ENCODE measurements at regions not wholly inside any gene's neighbourhood (a gene's known extent, or its start where the extent isn't known, plus 50 kb on each side); places are given as distances from the start of the nearest gene placed in this dataset.

DNA sequence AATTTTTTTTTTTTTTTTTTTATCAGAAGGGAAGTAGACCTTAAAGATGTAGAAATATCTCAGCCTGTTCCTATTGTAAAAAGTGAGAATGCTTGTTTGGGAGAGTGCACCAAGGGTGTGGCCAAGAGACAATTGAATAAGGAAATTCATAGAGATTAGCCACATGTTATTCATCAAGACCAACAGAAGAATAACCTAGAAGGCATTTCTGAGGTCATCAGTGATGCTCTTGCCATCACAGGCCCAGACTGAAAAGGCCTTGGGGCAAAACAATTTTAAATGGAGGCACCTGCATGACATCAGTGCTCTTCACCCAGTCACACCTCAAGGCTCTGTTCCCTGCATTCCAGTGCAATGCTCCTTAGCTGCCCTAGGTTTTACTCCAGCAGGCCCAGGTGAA lies 2043.3 kb upstream of the PIK3C3 start:
- TF ChIP-seq ATF7 (IDR thresholded peaks at IDR 0.05; ENCODE audit: low read depth) (no peak), ZNF384 (IDR thresholded peaks at IDR 0.05; ENCODE audit: borderline replicate concordance, low read depth, low read length) (no peak), POLR2A (IDR thresholded peaks at IDR 0.05; ENCODE audit: low read depth, low read length) (no peak), PAX5 (IDR thresholded peaks at IDR 0.05; ENCODE audit: borderline replicate concordance, low read depth, low read length) (no peak), FOS (IDR thresholded peaks at IDR 0.05; ENCODE audit: borderline replicate concordance, extremely low read depth, insufficient read length) (no peak), EZH2 (IDR thresholded peaks at IDR 0.05; ENCODE audit: borderline replicate concordance, control insufficient read depth, low read depth, low read length) (no peak), NFXL1 (IDR thresholded peaks at IDR 0.05; ENCODE audit: borderline replicate concordance) (no peak)
- TF ChIP-seq, protein P1, sequence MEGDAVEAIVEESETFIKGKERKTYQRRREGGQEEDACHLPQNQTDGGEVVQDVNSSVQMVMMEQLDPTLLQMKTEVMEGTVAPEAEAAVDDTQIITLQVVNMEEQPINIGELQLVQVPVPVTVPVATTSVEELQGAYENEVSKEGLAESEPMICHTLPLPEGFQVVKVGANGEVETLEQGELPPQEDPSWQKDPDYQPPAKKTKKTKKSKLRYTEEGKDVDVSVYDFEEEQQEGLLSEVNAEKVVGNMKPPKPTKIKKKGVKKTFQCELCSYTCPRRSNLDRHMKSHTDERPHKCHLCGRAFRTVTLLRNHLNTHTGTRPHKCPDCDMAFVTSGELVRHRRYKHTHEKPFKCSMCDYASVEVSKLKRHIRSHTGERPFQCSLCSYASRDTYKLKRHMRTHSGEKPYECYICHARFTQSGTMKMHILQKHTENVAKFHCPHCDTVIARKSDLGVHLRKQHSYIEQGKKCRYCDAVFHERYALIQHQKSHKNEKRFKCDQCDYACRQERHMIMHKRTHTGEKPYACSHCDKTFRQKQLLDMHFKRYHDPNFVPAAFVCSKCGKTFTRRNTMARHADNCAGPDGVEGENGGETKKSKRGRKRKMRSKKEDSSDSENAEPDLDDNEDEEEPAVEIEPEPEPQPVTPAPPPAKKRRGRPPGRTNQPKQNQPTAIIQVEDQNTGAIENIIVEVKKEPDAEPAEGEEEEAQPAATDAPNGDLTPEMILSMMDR (IDR thresholded peaks at IDR 0.05 in 2 of 3, conservative IDR thresholded peaks at IDR 0.05 in 1 of 3; ENCODE audit: control insufficient read depth in 2 of 3, extremely low read depth in 1 of 3, insufficient read depth in 1 of 3, low read depth in 3 of 3, low read length in 3 of 3), result no peak
- TF ChIP-seq, protein P2, sequence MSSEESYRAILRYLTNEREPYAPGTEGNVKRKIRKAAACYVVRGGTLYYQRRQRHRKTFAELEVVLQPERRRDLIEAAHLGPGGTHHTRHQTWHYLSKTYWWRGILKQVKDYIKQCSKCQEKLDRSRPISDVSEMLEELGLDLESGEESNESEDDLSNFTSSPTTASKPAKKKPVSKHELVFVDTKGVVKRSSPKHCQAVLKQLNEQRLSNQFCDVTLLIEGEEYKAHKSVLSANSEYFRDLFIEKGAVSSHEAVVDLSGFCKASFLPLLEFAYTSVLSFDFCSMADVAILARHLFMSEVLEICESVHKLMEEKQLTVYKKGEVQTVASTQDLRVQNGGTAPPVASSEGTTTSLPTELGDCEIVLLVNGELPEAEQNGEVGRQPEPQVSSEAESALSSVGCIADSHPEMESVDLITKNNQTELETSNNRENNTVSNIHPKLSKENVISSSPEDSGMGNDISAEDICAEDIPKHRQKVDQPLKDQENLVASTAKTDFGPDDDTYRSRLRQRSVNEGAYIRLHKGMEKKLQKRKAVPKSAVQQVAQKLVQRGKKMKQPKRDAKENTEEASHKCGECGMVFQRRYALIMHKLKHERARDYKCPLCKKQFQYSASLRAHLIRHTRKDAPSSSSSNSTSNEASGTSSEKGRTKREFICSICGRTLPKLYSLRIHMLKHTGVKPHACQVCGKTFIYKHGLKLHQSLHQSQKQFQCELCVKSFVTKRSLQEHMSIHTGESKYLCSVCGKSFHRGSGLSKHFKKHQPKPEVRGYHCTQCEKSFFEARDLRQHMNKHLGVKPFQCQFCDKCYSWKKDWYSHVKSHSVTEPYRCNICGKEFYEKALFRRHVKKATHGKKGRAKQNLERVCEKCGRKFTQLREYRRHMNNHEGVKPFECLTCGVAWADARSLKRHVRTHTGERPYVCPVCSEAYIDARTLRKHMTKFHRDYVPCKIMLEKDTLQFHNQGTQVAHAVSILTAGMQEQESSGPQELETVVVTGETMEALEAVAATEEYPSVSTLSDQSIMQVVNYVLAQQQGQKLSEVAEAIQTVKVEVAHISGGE (CRISPR knock-in tag; IDR thresholded peaks at IDR 0.05), result no peak
- TF ChIP-seq, protein P3, sequence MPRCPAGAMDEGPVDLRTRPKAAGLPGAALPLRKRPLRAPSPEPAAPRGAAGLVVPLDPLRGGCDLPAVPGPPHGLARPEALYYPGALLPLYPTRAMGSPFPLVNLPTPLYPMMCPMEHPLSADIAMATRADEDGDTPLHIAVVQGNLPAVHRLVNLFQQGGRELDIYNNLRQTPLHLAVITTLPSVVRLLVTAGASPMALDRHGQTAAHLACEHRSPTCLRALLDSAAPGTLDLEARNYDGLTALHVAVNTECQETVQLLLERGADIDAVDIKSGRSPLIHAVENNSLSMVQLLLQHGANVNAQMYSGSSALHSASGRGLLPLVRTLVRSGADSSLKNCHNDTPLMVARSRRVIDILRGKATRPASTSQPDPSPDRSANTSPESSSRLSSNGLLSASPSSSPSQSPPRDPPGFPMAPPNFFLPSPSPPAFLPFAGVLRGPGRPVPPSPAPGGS (IDR thresholded peaks at IDR 0.05; ENCODE audit: borderline replicate concordance, insufficient read depth, low read depth, low read length, poor library complexity, severe bottlenecking), result no peak

All from GM12878 (cell line).